GM18868 (cell line): ENCODE measurements at regions not wholly inside any gene's neighbourhood (a gene's known extent, or its start where the extent isn't known, plus 50 kb on each side); places are given as distances from the start of the nearest gene placed in this dataset.
"Not testable (repeated sequence)": the region's sequence is repeated elsewhere in the genome, so short reads cannot be mapped to it uniquely, and the experiment has no call there.

Experiments
- ATAC-seq: cut with Tn5 transposase; IDR thresholded peaks from one replicate; pipeline ENCODE4 v1.9.1; 2021; ENCODE audit warnings: mild to moderate bottlenecking, moderate library complexity; ENCODE audit not compliant: unreplicated experiment

DNA sequence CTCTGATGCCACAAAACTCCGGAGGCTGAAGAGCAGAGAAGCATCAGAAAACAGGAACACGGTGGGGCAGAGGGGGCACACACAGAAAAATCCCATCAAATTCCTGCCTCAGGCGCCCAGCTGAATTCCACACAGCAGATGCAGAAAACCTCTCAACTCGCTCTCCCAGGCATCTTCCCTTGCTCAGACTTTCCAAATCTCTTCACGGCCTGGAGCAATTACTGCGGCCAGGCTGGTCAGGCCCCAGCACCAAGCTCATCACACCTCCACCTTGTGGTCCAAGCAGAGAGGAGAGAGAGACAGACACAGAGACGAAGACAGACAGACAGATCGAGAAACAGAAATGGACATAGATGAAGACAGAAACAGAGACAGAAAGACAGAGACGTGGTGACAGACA is 89.0 kb downstream of the NCOR2 start:
- no peak for ATAC-seq

DNA sequence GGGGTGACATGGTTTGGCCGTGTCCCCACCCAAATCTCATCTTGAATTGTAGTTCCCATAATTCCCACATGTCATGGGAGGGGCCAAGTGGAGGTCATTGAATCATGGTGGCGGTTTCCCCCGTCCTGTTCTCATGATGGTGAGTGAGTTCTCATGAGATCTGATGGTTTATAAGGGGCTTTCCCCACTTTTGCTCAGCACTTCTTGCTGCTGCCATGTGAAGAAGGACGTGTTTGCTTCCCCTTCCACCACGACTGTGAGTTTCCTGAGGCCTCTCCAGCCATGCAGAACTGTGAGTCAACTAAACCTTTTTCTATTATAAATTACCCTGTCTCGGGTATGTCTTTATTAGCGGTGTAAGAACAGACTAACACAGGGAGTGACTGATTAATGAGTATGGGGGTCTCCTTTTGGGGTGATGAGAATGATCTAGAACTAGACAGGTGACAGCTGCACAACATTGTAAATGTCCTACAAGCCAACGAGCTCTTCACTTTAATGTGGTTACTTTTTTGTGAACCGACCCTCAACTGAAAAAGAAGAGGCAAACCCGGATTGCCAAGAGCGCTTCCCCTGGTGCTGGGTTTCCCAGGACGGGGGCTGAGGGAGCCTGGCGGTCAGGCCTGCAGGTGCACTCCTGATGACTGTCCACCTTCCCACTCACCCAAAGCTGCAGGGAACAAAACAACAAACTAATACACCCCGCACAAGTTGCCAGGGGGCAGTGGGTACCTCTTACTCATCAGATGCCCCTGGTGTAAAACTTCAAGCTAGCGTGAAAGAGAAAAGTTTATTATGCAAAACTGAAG is 90.1 kb downstream of the NCOR2 start:
- ATAC-seq = no peak

DNA sequence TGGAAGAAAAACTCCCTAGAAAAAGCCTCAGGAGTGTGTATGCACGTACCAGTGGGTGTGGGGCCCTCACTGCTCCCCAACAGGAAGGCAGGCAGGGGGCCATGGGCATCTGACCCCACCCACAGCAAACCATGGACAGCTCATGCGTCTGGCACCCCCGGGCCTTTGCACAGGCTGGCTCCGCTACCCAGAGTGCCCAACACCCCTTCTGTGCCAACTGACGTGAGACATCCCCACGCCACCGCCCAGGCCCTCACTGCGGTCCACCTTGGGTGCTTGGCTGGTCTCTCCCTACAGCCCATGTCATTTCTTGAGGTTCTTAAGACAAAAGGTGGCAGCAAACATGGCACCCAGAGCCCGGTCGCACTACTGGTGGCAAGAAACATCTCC is 91.4 kb downstream of the NCOR2 start:
- no peak for ATAC-seq

DNA sequence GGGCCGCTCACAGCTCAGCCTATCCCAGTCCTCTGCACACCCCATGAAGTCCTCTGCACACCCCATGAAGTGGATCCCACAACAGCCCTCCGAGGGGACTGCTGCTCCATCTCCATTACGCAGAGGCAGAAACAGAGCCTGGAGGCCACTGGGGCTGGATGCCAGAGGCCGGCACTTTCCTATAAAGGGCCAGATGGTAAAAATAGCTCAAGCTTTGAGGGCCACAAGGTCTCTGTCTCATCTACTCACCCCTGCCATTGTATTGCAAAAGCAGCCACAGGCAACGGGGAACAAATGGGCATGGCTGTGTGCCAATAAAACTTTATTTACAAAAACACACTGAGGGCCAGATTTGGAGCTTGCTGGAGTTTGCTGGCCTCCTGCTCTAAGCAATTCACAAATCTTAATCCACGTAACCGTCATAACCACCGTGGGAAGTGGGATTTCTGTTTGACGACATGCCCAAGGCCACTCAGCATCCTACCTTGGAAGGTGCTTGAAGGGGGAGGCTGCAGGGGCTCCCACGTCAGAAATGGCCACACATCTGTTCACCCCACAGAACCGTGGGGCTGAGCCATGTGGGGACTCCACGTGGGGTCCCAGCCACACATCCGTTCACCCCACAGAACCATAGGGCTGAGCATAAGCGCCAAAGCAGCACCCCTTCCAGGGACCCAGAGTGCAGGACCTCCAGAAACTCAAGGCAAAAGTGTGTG is 92.0 kb downstream of the NCOR2 start:
- no peak for ATAC-seq

DNA sequence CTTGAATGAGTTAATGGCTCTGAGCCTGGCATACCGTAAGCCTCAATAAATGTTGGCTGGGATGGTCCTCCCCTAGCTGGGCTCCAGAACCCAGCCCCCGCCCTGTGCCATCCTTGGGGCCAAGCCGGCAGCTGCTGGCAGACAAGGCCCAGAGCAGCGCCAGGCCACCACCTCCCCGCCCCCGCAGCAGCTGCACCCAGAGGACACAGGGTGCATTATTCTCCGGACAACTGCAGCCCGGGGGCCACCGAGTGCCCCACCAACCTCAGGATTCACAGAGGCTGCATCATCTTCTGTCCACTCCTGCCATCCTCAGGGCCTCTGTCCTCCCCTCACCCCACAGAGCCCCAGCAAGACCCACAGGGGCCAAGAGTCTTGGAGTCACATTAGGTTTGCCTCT is 92.7 kb downstream of the NCOR2 start:
- no peak for ATAC-seq

DNA sequence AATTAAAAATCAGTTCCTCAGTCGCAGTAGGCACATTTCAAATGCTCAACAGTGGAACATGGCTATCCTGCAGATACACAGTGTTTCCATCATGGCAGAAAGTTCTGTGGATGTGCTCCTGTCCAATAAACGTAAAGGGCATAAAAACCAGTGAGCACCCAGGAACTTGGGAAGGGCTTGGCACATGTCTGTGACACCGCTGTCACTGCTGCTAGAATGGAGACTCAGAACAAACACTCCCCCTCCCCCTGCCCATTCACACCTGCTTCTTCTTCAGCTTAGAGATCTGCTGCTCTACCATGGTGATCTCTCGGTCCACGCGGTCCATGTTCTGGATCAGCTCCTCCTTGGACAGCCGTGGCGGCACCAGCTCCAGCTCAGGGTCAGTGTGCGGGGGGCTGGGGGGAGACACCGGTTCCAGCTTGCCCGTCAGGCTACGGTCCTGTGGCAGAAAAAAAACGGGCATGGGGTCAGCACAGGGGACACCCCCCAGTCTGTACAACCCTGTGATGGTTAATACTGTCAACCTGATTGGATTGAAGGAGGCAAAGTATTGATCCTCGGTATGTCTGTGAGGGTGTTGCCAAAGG is 94.6 kb downstream of the NCOR2 start:
- ATAC-seq = no peak

DNA sequence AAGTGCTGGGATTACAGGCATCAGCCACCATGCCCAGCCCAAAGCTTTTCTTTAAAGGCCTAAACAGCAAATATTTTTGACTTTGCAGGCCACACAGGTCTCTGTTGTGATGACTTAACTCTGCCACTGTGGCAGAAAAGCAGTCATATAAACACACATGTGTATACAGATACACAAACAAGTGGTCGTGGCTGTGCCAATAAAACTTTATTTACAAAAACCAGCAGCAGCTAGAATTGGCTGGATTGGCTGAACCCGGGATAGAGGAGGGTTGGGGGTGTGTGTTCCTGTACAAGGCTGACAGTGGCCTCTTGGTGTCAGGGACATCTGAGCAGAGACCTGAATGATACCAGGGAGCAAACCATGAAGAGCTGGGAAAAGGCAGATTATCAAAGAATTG is 95.6 kb downstream of the NCOR2 start:
- ATAC-seq = no peak

DNA sequence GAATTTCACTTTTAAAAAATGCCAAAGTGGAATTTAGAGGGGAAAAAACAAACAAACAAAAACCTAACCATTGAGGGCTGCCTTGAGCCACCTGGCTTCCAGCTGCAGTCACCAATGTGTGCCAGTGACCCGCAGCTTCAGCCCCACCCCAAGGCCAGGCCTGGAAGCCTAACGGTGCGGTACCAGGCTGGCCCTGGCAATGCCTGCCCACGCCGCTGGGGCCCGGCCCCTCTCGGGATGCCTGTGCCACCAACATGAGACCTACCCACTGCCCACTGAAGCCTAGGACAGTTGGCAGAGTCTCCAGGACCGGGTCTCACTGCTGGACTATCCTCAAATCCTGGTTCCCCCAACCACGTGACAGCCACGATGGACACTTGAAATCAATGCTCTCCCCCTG is 96.6 kb downstream of the NCOR2 start:
- no peak for ATAC-seq

DNA sequence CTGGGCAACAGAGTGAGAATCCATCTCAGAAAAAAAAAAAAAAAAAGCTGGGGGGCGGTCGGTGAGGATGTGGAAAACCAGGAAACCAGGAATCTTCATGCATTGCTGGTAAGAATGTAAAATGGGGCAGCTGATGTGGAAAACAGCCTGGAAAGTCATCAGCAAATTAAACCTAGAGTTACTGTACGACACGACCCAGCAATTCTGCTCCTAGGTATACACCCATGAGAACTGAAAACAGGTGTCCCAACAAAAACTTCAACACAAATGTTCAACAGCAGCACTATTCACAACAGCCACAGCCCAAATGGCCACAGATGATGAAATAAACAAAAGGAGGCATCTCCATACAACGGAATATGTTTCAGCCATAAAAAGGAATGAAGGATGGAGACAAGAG is 97.3 kb downstream of the NCOR2 start:
- ATAC-seq = no peak

DNA sequence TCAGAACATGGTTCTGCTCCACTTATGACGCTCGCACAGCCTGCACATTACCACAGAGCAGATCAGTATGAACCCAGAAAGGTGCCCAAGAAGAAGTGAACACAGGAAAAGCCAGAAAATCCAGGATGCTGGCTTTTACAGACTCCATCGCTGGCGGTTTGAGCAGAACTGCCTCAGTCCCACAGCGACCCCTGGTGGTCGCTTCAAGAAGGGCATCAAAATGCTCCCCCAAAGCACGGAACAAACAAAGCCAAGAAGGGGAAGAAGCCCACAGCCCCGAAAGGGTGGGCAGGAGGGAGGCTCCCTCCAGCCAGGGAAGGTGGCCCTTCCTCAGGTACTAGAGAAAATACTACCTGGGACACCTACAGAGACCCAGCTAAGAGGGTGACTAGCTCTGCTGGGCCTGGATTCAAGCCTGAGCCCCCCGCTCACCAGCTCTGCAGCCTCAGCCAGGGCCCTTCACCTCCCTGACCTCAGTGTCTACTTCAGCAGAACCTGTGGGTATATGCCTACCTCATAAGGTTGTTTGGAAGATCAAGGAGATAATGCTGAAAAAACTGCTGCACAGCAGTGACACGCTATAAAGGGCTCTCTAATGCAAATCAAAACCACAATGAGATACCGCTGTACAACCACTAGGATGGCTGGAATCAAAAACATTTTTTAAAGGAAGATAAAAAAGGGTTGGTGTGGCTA is 98.1 kb downstream of the NCOR2 start:
- no peak for ATAC-seq

DNA sequence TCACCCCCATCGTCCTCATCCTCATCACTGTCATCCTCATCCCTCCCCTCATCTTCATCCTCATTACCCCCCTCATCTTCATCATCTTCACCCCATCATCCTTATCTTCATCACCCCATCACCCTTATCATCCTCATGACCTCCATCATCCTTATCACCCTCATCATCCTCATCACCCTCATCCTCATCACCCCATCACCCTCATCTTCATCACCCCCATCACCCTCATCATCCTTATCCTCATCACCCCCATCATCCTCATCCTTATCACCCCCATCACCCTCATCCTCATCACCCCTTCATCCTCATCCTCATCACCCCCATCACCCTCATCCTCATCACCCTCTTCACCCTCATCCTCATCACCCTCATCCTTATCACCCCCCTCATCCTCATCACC is 99.9 kb downstream of the NCOR2 start:
- ATAC-seq = not testable (repeated sequence)

DNA sequence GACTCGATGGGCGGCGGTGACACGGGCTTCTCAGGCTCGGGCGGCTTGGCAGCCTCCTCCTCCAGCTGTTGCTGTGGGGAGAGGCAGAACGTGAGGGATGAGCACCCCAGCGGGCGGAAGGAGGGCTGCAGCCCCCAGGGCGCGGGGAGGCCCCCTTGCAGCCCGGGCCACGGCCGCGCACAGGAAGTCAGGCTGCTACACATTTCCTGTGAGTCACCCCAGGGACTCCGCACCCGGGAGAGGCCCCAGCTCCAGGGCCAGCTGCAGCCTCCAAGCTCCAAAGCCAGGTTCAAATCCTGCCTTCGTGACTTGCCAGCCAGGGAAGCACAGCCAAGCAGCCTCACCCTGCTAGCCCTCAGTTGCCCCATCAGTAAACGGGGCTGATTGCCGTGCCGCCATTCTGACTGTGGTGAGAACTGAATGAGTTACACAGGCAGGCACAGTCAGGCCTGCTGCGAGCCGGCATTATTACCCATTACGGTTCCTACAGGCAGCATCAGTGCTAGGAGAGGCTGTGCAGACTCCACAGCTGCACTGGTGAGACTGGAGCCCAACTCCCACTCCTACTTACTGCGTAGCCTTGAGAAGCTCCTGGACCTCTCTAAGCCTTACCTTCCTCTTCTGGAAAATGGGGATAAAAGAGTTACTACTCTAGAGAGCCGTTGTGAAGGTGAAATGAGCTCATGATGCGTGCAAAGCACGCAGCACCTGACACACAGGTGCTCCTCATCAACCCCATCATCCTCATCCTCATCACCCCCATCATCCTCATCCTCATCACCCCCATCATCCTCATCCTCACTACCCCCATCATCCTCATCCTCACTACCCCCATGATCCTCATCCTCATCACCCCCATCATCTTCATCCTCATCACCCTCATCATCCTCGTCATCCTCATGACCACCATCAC is 100.9 kb downstream of the NCOR2 start:
- ATAC-seq = peak; percentile 98

DNA sequence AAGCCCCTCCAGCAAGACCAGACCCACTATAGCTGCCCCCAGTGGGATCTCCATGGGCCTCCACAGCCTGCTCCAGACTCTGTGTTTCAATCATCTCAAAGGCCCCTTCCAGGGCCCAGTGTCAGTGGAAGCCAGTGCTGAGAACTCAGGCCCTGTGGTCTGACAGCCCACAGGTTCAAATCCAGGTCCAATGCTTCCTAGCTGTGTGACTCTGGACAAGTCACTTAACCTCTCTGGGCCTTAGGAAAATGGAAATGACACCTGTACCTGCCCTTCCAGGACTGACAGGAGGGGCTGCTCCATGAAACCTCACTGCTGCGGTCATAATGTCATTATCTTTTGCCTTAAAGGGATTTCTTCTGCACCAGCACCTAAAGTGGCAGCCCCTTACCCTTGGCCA is 101.9 kb downstream of the NCOR2 start:
- no peak for ATAC-seq

DNA sequence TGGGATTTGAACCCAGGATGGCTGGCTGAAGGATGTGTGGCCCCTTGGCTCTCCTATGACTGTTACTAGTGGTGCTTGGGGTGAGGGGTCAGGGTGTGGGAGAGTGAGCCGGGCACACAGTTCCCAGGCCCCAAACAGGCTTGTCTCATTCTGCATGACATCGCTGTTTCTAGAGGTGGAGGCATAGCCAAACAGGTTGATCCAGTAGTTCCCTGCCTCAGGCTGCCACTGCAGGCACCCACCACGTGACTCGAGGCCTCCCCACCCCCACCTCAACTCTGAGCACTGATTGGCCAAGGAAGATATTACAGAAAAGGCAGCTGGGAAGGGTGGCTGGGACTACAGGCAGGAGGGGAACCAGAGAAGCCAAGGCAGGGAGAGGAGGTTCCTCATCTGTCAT is 102.6 kb downstream of the NCOR2 start:
- ATAC-seq = no peak

DNA sequence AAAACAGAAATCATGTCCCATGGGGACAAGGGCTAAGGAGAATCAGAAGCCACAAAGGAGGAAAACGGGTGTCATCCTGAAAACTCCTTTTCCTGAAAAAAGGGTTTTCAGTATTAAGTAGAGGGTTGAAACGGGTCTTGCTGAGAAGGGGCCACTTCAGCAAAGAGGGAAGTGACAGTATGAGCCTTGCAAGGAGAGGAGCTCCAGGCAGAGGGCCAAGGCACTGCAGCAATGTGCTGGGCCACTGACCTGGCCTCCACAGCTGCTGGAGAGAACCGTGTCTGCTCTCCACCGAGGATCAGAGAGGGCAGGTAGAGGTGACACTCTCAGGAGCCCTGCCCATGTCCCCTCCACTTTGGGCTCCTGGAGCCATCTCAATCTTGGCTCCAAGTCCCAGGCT is 103.3 kb downstream of the NCOR2 start:
- no peak for ATAC-seq

DNA sequence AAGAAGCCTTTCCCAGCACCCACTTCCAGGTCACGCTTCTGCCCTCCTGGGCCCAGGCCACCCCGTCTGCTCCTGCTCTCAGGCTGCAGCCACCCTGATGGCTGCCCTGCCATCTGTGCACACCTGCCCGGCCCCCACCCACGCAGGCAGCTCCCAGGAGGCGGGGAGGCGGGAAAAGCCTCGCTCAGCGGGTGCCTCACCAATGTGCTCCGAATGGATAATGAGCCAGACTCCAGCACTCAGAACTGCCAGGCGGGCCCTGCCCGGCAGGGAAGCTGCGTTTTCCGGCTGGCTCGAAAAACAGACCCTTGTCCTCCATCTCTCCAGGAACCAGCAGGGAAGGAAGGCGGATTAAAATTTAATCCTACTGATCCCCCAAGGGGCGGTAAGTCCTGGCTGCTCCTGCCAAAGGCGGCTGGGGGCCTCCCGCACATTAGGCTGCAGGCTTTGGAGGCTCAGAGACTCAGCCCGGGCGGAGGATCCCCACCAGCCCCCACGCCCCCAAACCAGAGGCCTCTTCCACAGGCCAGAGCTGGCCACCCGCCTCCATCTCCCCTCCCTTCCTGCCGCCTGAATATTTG is 104.0 kb downstream of the NCOR2 start:
- no peak for ATAC-seq

DNA sequence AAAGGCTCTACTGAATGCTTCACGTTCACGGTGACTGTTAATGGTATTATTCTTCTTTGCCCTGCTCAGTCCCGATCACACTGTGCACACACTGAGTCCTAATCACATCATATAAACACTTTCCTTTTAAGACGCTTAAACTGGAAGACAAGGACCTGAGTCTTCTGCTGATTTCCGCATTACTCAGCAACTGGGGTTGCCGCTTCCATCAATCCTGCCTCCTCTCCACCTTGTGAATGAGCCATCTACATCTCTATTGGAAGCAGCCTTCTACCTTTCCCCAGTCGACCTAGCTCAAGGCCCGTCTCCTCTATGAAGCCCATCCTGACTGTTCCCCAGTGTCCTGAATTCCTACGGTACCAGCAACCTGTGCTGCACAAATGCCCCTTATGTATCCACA is 104.7 kb downstream of the NCOR2 start:
- no peak for ATAC-seq

DNA sequence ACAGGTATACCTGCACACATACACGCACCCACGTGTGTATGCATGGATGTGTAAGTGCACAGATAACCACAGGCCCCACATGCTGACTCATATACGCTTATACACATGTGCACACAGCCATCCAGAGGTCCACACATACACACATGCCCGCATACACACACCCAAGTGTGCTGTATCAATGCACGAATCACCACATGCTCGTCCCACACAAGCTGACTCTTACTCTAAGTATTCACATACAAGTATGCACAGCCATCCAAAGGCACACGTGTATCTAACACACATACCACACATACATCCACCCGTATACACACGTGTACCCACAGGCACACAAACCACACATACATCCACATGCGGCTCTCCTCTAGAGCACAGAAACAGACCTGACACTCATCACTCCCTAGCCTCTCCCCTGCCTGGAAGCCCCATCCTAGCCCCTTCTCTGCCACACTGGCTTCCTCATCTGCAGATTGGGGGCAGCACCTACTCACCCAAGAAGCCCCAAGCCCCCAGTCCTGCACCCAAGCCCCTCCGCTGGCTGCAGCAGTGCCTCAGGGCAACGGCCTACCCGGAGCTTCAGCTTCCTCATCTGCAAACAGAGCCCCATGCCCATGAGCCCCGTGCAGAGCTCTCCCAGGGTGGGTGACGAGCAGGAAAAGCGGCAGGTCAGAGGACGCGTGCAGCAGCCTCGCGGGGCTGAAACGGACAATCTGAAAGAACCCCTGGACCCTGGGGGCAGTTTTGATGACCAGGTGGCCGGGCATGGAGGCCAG is 105.4 kb downstream of the NCOR2 start:
- no peak for ATAC-seq

DNA sequence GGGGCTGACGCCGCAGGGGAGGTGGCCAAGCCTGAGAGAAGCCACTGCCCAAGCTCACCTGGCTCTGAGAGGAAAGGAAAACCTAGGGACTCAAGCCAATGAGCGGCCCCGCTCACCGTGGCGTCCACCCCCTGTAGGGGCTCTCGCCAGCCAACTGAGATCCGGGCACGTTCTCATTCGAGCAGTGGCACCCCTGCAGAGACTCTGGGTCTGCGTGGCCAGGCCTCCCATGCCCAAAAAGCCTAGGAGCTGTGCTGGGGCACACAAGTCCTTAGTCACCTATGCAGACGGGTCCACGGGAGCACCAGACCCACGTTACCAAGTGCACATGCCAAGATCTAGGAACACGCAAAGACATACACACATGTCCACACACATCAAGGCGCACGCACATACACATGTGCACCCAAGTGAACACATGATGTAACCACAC is 106.2 kb downstream of the NCOR2 start:
- ATAC-seq = no peak
